Ishikawa (cell line): ENCODE measurements at regions not wholly inside any gene's neighbourhood (a gene's known extent, or its start where the extent isn't known, plus 50 kb on each side); places are given as distances from the start of the nearest gene placed in this dataset.

Experiments
- CEBPB ChIP-seq: IDR thresholded peaks from 2 replicates; pipeline ENCODE4 v1.6.1; 2012
- CREB1 ChIP-seq: IDR thresholded peaks from 2 replicates; pipeline ENCODE4 v1.6.1; 2012; ENCODE audit warnings: low read depth
- EGR1 ChIP-seq: IDR thresholded peaks from 2 replicates; pipeline ENCODE4 v1.6.1; 2012
- EP300 ChIP-seq: IDR thresholded peaks from 2 replicates; pipeline ENCODE4 v1.6.1; 2012; ENCODE audit warnings: borderline replicate concordance
- FOXM1 ChIP-seq: IDR thresholded peaks from 2 replicates; pipeline ENCODE4 v1.6.1; 2012; ENCODE audit warnings: low read depth, borderline replicate concordance
- MAX ChIP-seq: IDR thresholded peaks from 2 replicates; pipeline ENCODE4 v1.6.1; 2012
- NFIC ChIP-seq: IDR thresholded peaks from 2 replicates; pipeline ENCODE4 v1.6.1; 2012
- RAD21 ChIP-seq: IDR thresholded peaks from 2 replicates; pipeline ENCODE4 v1.6.1; 2012; ENCODE audit warnings: low read depth
- REST ChIP-seq: IDR thresholded peaks from 2 replicates; pipeline ENCODE4 v1.6.1; 2012; ENCODE audit warnings: low read depth, mild to moderate bottlenecking
- TAF1 ChIP-seq: IDR thresholded peaks from 2 replicates; pipeline ENCODE4 v1.6.1; 2012; ENCODE audit warnings: low read depth, mild to moderate bottlenecking
- TCF12 ChIP-seq: IDR thresholded peaks from 2 replicates; pipeline ENCODE4 v1.6.1; 2012; ENCODE audit warnings: low read depth
- TEAD4 ChIP-seq: IDR thresholded peaks from 2 replicates; pipeline ENCODE4 v1.6.1; 2012
- USF1 ChIP-seq: IDR thresholded peaks from 2 replicates; pipeline ENCODE4 v1.6.1; 2012
- YY1 ChIP-seq: IDR thresholded peaks from 2 replicates; pipeline ENCODE4 v1.6.1; 2012; ENCODE audit warnings: low read depth
- ZBTB7A ChIP-seq: IDR thresholded peaks from 2 replicates; pipeline ENCODE4 v1.6.1; 2012; ENCODE audit warnings: low read depth

GRCh38 chr9:129285382-129285781, 107.3 kb upstream of the IER5L start:
- TF ChIP-seq RAD21 (no peak), EP300 (no peak), CREB1 (no peak), YY1 (no peak), EGR1 (no peak), ZBTB7A (no peak), TEAD4 (no peak), TCF12 (no peak), MAX (no peak), FOXM1 (no peak), CEBPB (no peak), USF1 (no peak), TAF1 (no peak)

GRCh38 chr9:129284607-129285291, 106.7 kb upstream of the IER5L start:
- TF ChIP-seq MAX (no peak), REST (no peak), RAD21 (no peak), NFIC (no peak), EGR1 (no peak), TEAD4 (no peak), CEBPB (no peak), FOXM1 (no peak), TCF12 (no peak), ZBTB7A (no peak), CREB1 (no peak), USF1 (no peak)

- TF ChIP-seq YY1: no peak
Measured at GRCh38 chr9:129283705-129284606, 105.9 kb upstream of the IER5L start.

- no peak for TF ChIP-seq RAD21
- TF ChIP-seq CEBPB: no peak
- no peak for TF ChIP-seq ZBTB7A
- TF ChIP-seq TCF12: no peak
- TF ChIP-seq TEAD4: no peak
- TF ChIP-seq USF1: no peak
- no peak for TF ChIP-seq NFIC
- no peak for TF ChIP-seq MAX
- no peak for TF ChIP-seq FOXM1
- TF ChIP-seq CREB1: no peak
- no peak for TF ChIP-seq REST
- TF ChIP-seq YY1: no peak
- no peak for TF ChIP-seq TAF1
- no peak for TF ChIP-seq EGR1
- no peak for TF ChIP-seq EP300
Measured at GRCh38 chr9:129283291-129283691, 105.2 kb upstream of the IER5L start.

GRCh38 chr9:129282731-129283211, 104.7 kb upstream of the IER5L start:
- no peak for TF ChIP-seq TAF1
- TF ChIP-seq ZBTB7A: no peak
- no peak for TF ChIP-seq RAD21
- TF ChIP-seq EP300: no peak
- TF ChIP-seq NFIC: no peak
